ENCODE measurements at regions not wholly inside any gene's neighbourhood (a gene's known extent, or its start where the extent isn't known, plus 50 kb on each side); places are given as distances from the start of the nearest gene placed in this dataset.

DNA sequence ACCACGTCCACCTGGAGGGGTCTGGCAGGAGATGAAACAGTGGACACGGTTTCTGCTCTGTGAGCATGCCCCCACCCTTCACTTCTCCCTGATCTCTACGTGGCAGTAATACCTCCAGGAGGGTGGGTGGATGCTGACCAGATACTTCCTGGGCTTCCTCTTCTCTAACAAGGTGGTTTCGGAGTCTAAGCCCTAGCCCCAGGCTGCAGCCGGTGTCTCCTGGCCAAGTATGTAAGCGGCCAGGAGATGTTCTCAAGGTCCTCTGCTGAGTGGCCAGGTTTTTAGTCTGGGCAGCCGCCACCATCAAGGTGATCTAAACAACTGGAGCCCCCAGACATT, 101.8 kb upstream of the ASB18 start:
- Histone ChIP-seq H3K27ac (ENCODE audit: control insufficient read depth, insufficient read depth, low read length) (no peak overlapping the region), H3K4me2 (ENCODE audit: control insufficient read depth, extremely low read depth, insufficient read depth, low read depth, low read length) (no peak overlapping the region), H3K27me3 (ENCODE audit: control insufficient read depth, extremely low read depth, insufficient read depth, low read length) (no peaks in the 10 kb centered on the region), H3K4me1 (ENCODE audit: control insufficient read depth, extremely low read depth, insufficient read depth, low read length) (no peaks in the 10 kb centered on the region), H2AFZ (ENCODE audit: control insufficient read depth, low read length) (no peak overlapping the region), H3K79me2 (ENCODE audit: control insufficient read depth, insufficient read depth, low read length) (no peaks in the 10 kb centered on the region), H3K4me3 (ENCODE audit: control insufficient read depth in 2 of 3, extremely low read depth in 1 of 3, insufficient read depth in 2 of 3, low read depth in 1 of 3, low read length in 3 of 3) (no peak overlapping the region), H3K9me1 (ENCODE audit: control insufficient read depth, extremely low read depth, insufficient read depth, low read length) (no peaks in the 10 kb centered on the region), H3K9me3 (ENCODE audit: control insufficient read depth, low read depth, low read length) (no peaks in the 10 kb centered on the region), H3K9ac (ENCODE audit: control insufficient read depth, extremely low read depth, insufficient read depth, low read length) (no peak overlapping the region), H3K36me3 (ENCODE audit: control insufficient read depth in 2 of 2, extremely low read depth in 1 of 2, insufficient read depth in 2 of 2, low read length in 2 of 2) (no peaks in the 10 kb centered on the region), H4K20me1 (ENCODE audit: control insufficient read depth, extremely low read depth, insufficient read depth, low read length) (no peaks in the 10 kb centered on the region)
- FAIRE-seq (no peak), DNase-seq (ENCODE audit: low read depth, low spot score) (no peak)
- TF ChIP-seq EZH2 (IDR thresholded peaks at IDR 0.05; ENCODE audit: low read length) = no peak
- TF ChIP-seq, protein P1, sequence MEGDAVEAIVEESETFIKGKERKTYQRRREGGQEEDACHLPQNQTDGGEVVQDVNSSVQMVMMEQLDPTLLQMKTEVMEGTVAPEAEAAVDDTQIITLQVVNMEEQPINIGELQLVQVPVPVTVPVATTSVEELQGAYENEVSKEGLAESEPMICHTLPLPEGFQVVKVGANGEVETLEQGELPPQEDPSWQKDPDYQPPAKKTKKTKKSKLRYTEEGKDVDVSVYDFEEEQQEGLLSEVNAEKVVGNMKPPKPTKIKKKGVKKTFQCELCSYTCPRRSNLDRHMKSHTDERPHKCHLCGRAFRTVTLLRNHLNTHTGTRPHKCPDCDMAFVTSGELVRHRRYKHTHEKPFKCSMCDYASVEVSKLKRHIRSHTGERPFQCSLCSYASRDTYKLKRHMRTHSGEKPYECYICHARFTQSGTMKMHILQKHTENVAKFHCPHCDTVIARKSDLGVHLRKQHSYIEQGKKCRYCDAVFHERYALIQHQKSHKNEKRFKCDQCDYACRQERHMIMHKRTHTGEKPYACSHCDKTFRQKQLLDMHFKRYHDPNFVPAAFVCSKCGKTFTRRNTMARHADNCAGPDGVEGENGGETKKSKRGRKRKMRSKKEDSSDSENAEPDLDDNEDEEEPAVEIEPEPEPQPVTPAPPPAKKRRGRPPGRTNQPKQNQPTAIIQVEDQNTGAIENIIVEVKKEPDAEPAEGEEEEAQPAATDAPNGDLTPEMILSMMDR (optimal IDR thresholded peaks at IDR 0.05 in 1 of 3, IDR thresholded peaks at IDR 0.05 in 1 of 3, conservative IDR thresholded peaks at IDR 0.05 in 1 of 3; ENCODE audit: extremely low read depth in 1 of 3, insufficient read depth in 2 of 3, low read length in 3 of 3) = no peak
- dilution Hi-C loops (cut with MboI; ENCODE audit: extremely low pct_ligation_motif_present, low sequenced_read_pairs) = no loop called here

DNA sequence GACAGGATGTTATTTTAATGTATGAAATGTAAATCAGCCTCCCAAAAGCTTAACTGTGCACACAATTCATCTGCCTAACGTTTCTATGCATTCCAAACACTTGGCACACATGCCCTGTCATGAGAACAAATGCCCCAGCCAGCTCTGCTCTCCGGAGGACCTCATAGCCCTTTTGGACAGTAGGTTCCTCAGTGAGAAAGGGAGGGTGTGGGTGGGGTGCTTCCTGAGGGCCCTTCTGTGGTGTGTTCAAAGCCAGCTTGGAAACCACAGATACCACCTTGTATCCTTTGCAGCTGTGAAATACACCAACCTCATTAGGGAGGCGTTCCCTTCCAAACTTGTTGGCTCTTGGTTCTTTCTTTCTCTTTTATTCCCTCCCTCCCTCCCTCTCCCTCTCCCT, 102.2 kb upstream of the ASB18 start:
- Histone ChIP-seq H3K4me3 (ENCODE audit: control insufficient read depth in 2 of 3, extremely low read depth in 1 of 3, insufficient read depth in 2 of 3, low read depth in 1 of 3, low read length in 3 of 3) (no peak overlapping the region), H3K27me3 (ENCODE audit: control insufficient read depth, extremely low read depth, insufficient read depth, low read length) (no peaks in the 10 kb centered on the region), H3K9me3 (ENCODE audit: control insufficient read depth, low read depth, low read length) (no peaks in the 10 kb centered on the region), H3K36me3 (ENCODE audit: control insufficient read depth in 2 of 2, extremely low read depth in 1 of 2, insufficient read depth in 2 of 2, low read length in 2 of 2) (no peaks in the 10 kb centered on the region), H3K4me2 (ENCODE audit: control insufficient read depth, extremely low read depth, insufficient read depth, low read depth, low read length) (no peak overlapping the region), H3K9ac (ENCODE audit: control insufficient read depth, extremely low read depth, insufficient read depth, low read length) (no peak overlapping the region), H3K4me1 (ENCODE audit: control insufficient read depth, extremely low read depth, insufficient read depth, low read length) (no peaks in the 10 kb centered on the region), H3K9me1 (ENCODE audit: control insufficient read depth, extremely low read depth, insufficient read depth, low read length) (no peaks in the 10 kb centered on the region), H4K20me1 (ENCODE audit: control insufficient read depth, extremely low read depth, insufficient read depth, low read length) (no peaks in the 10 kb centered on the region), H3K27ac (ENCODE audit: control insufficient read depth, insufficient read depth, low read length) (no peak overlapping the region), H2AFZ (ENCODE audit: control insufficient read depth, low read length) (no peak overlapping the region), H3K79me2 (ENCODE audit: control insufficient read depth, insufficient read depth, low read length) (no peaks in the 10 kb centered on the region)
- no peak for FAIRE-seq
- TF ChIP-seq, protein P1 (optimal IDR thresholded peaks at IDR 0.05 in 1 of 3, IDR thresholded peaks at IDR 0.05 in 1 of 3, conservative IDR thresholded peaks at IDR 0.05 in 1 of 3; ENCODE audit: extremely low read depth in 1 of 3, insufficient read depth in 2 of 3, low read length in 3 of 3) = no peak
- TF ChIP-seq EZH2 (IDR thresholded peaks at IDR 0.05; ENCODE audit: low read length) = no peak
- DNase-seq (ENCODE audit: low read depth, low spot score) = no peak
- dilution Hi-C loops (cut with MboI; ENCODE audit: extremely low pct_ligation_motif_present, low sequenced_read_pairs) = no loop called here

Data from keratinocyte (primary cell).